PC-9 (cell line): ENCODE measurements at regions not wholly inside any gene's neighbourhood (a gene's known extent, or its start where the extent isn't known, plus 50 kb on each side); places are given as distances from the start of the nearest gene placed in this dataset.

Source experiments
- BruUV-seq: library from RNA; stranded (reverse); fragments of 400-500 nt; replicated peaks from 2 replicates; lab custom pipeline; 2021; lab: Mats Ljungman, UMichigan
- CTCF ChIA-PET: fragments of 300-600 bp; sonication (Branson Sonifier 250); formaldehyde crosslinking; loops from one replicate; lab custom pipeline; 2022; ENCODE audit warnings: antibody characterized with exemption; lab: Charles Lee
- POLR2A ChIA-PET: fragments of 300-600 bp; sonication (Branson Sonifier 250); formaldehyde crosslinking; loops from one replicate; lab custom pipeline; 2022; ENCODE audit warnings: antibody characterized with exemption; ENCODE audit not compliant: unreplicated experiment; lab: Charles Lee
- DNase-seq, 2 experiments: peaks; one replicate each; pipeline versions ENCODE4 v3.0.0 to v3.0.0-alpha.2; 2015 to 2022; ENCODE audit warnings: mixed read lengths in 1 of 2
- H2AFZ ChIP-seq: fragments of 200-600 bp; sonication (generic); 2 replicates; pipeline ENCODE4 v1.8.1; 2017; ENCODE audit warnings: antibody characterized with exemption
- H3F3A ChIP-seq: fragments of 200-600 bp; sonication (generic); 2 replicates; pipeline ENCODE4 v1.8.1; 2017; ENCODE audit warnings: antibody characterized with exemption, mild to moderate bottlenecking, low read depth; ENCODE audit not compliant: insufficient read depth
- H3K27ac ChIP-seq: fragments of 200-600 bp; sonication (generic); 2 replicates; pipeline ENCODE4 v1.6.1; 2016; ENCODE audit warnings: mixed run types
- H3K27me3 ChIP-seq: fragments of 200-600 bp; sonication (generic); 2 replicates; pipeline ENCODE4 v1.6.1; 2016; ENCODE audit warnings: low read depth, mixed run types; ENCODE audit not compliant: insufficient read depth
- H3K36me3 ChIP-seq: fragments of 200-600 bp; sonication (generic); 2 replicates; pipeline ENCODE4 v1.6.1; 2016; ENCODE audit warnings: low read depth, mixed run types
- H3K4me1 ChIP-seq: fragments of 200-600 bp; sonication (generic); replicated peaks from 2 replicates; pipeline ENCODE4 v1.6.1; 2016; ENCODE audit warnings: mixed run types; ENCODE audit not compliant: insufficient read depth
- H3K4me2 ChIP-seq: fragments of 200-600 bp; sonication (generic); 2 replicates; pipeline ENCODE4 v1.6.1; 2017; ENCODE audit warnings: mixed run types
- H3K4me3 ChIP-seq: fragments of 200-600 bp; sonication (generic); 2 replicates; pipeline ENCODE4 v1.6.1; 2016; ENCODE audit warnings: mixed run types
- H3K79me2 ChIP-seq: fragments of 200-600 bp; sonication (generic); 2 replicates; pipeline ENCODE4 v1.6.1; 2017; ENCODE audit warnings: low read depth, mixed run types
- H3K9me2 ChIP-seq: fragments of 200-600 bp; sonication (generic); 2 replicates; pipeline ENCODE4 v1.8.1; 2017; ENCODE audit warnings: mild to moderate bottlenecking; ENCODE audit not compliant: insufficient read depth
- H3K9me3 ChIP-seq: fragments of 200-600 bp; sonication (generic); 2 replicates; pipeline ENCODE4 v1.8.1; 2016; ENCODE audit warnings: low read depth; ENCODE audit not compliant: insufficient read depth
- H4K20me1 ChIP-seq: fragments of 200-600 bp; sonication (generic); 2 replicates; pipeline ENCODE4 v1.8.1; 2017; ENCODE audit not compliant: insufficient read depth
- CTCF ChIP-seq: fragments of 200-600 bp; sonication (generic); conservative IDR thresholded peaks from 2 replicates; pipeline ENCODE4 v1.6.1; 2017; ENCODE audit warnings: mixed run types, antibody characterized with exemption, mild to moderate bottlenecking, moderate library complexity
- EZH2 ChIP-seq: fragments of 200-600 bp; sonication (generic); IDR thresholded peaks from 2 replicates; pipeline ENCODE4 v1.8.0; 2017; ENCODE audit warnings: antibody characterized with exemption, low read depth
- intact Hi-C: fragments of 100-400 bp; cut with micrococcal nuclease; formaldehyde crosslinking; loops from one replicate; pipeline ENCODE4 v1.10.0; 2022; ENCODE audit not compliant: unreplicated experiment

- H3K4me3 ChIP-seq, result no peak overlapping the region
- no peak overlapping the region for H3K27ac ChIP-seq
- intact Hi-C loops, result no loop called here
- no peaks in the 10 kb centered on the region for H3K36me3 ChIP-seq
- no peaks in the 10 kb centered on the region; the same call in 1 of the 2 replicates for H3K9me2 ChIP-seq
- CTCF ChIA-PET, result no interaction called here
- POLR2A ChIA-PET, result interaction anchor here (0.6 kb wide), 1 partner anchor 1511 kb away, joined by 3 read pairs; no protein-coding TSS in a partner anchor
- no peaks in the 10 kb centered on the region for H3F3A ChIP-seq
- no peaks in the 10 kb centered on the region for H3K79me2 ChIP-seq
- no TSS peak for BruUV-seq
- H4K20me1 ChIP-seq, result no peaks in the 10 kb centered on the region
- H3K4me1 ChIP-seq, result no peaks in the 10 kb centered on the region
- TF ChIP-seq CTCF (no peak), EZH2 (no peak)
- H3K9me3 ChIP-seq, result no peaks in the 10 kb centered on the region
- no peaks in the 10 kb centered on the region for H3K27me3 ChIP-seq
- H3K4me2 ChIP-seq, result no peak overlapping the region
- no peak for DNase-seq
- no peak overlapping the region for H2AFZ ChIP-seq
Measured at GRCh38 chr1:79726911-79727310, 720.4 kb upstream of the ADGRL4 start.

- Histone ChIP-seq H3K9me2 (no peaks in the 10 kb centered on the region; the same call in 1 of the 2 replicates), H3K27ac (no peak overlapping the region), H4K20me1 (no peaks in the 10 kb centered on the region), H2AFZ (no peak overlapping the region), H3K4me1 (no peaks in the 10 kb centered on the region), H3K79me2 (no peaks in the 10 kb centered on the region), H3K36me3 (no peaks in the 10 kb centered on the region), H3K27me3 (no peaks in the 10 kb centered on the region), H3K4me2 (no peak overlapping the region), H3K4me3 (no peak overlapping the region), H3F3A (no peaks in the 10 kb centered on the region), H3K9me3 (no peaks in the 10 kb centered on the region)
- ChIA-PET CTCF (no interaction called here), POLR2A (no interaction called here)
- no peak for TF ChIP-seq EZH2
- no peak for TF ChIP-seq CTCF
- intact Hi-C loops, result no loop called here
- no TSS peak for BruUV-seq
- DNase-seq, result no peak
Measured at GRCh38 chr1:79726321-79726720, 719.8 kb upstream of the ADGRL4 start.

GRCh38 chr1:79716447-79716846 lies 709.9 kb upstream of the ADGRL4 start:
- Histone ChIP-seq H4K20me1 (no peaks in the 10 kb centered on the region), H3K27me3 (no peaks in the 10 kb centered on the region), H3F3A (no peaks in the 10 kb centered on the region), H3K9me3 (no peaks in the 10 kb centered on the region), H3K4me1 (no peaks in the 10 kb centered on the region), H3K9me2 (no peaks in the 10 kb centered on the region), H2AFZ (no peak overlapping the region), H3K79me2 (no peaks in the 10 kb centered on the region), H3K4me3 (no peak overlapping the region), H3K4me2 (no peak overlapping the region), H3K27ac (no peak overlapping the region), H3K36me3 (no peaks in the 10 kb centered on the region)
- CTCF ChIA-PET, result no interaction called here
- POLR2A ChIA-PET, result no interaction called here
- intact Hi-C loops, result no loop called here
- no TSS peak for BruUV-seq
- TF ChIP-seq EZH2 (no peak), CTCF (no peak)
- no peak for DNase-seq
